Suprapubic skin (tissue), 4 donors: ENCODE measurements at regions not wholly inside any gene's neighbourhood (a gene's known extent, or its start where the extent isn't known, plus 50 kb on each side); places are given as distances from the start of the nearest gene placed in this dataset.

Experiments used
- DNase-seq, 2 donors: peaks; one replicate each; pipeline ENCODE4 v3.0.0-alpha.2; 2019; ENCODE audit warnings: low spot score in 2 of 2
- H3K27ac ChIP-seq: fragments of 200-600 bp; sonication (generic); one replicate; pipeline ENCODE4 v1.5.1; 2019
- H3K27me3 ChIP-seq: fragments of 200-600 bp; sonication (generic); one replicate; pipeline ENCODE4 v1.5.1; 2019
- H3K36me3 ChIP-seq: fragments of 200-600 bp; sonication (generic); one replicate; pipeline ENCODE4 v1.5.1; 2019
- H3K4me1 ChIP-seq: fragments of 200-600 bp; sonication (generic); one replicate; pipeline ENCODE4 v1.5.1; 2019
- H3K4me3 ChIP-seq: fragments of 200-600 bp; sonication (generic); one replicate; pipeline ENCODE4 v1.5.1; 2019; ENCODE audit warnings: mild to moderate bottlenecking
- H3K9me3 ChIP-seq: fragments of 200-600 bp; sonication (generic); one replicate; pipeline ENCODE4 v1.5.1; 2019
- CTCF ChIP-seq, 2 donors: fragments of 200-600 bp in 1 of 2; fragments of 450-650 bp in 1 of 2; sonication (generic) in 1 of 2; IDR thresholded peaks; one replicate each; pipeline ENCODE4 v1.5.1; 2016 to 2019; ENCODE audit warnings: antibody characterized with exemption in 2 of 2, mild to moderate bottlenecking in 1 of 2, moderate library complexity in 1 of 2
- EP300 ChIP-seq: sonication (generic); formaldehyde crosslinking; IDR thresholded peaks from one replicate; pipeline ENCODE4 v1.6.1; 2017; ENCODE audit warnings: antibody characterized with exemption
- POLR2A ChIP-seq, 2 donors: fragments of 450-650 bp; IDR thresholded peaks; one replicate each; pipeline ENCODE4 v1.6.1; 2017; ENCODE audit warnings: antibody characterized with exemption in 2 of 2, mild to moderate bottlenecking in 2 of 2, moderate library complexity in 2 of 2
- POLR2AphosphoS5 ChIP-seq, 3 donors: sonication (generic); formaldehyde crosslinking; IDR thresholded peaks; one replicate each; pipeline ENCODE4 v1.6.1; 2017; ENCODE audit warnings: antibody characterized with exemption in 3 of 3
- WGBS: methylation state at CpG from one replicate; pipeline ENCODE4 v1.1.5; 2018; 5-methylcytosine and 5-hydroxymethylcytosine counted together

- Histone ChIP-seq H3K4me3 (no peak overlapping the region), H3K9me3 (no peaks in the 10 kb centered on the region), H3K4me1 (peaks cover 17% of the 10 kb centered on the region), H3K36me3 (no peaks in the 10 kb centered on the region), H3K27me3 (no peaks in the 10 kb centered on the region), H3K27ac (no peak overlapping the region)
- WGBS = 68% methylated on average over 4 of the region's 4 CpGs
- TF ChIP-seq CTCF (IDR thresholded peaks at IDR 0.05) = no peak
- no peak for TF ChIP-seq POLR2AphosphoS5 (IDR thresholded peaks at IDR 0.05)
- TF ChIP-seq EP300 = no peak
- TF ChIP-seq POLR2A (IDR thresholded peaks at IDR 0.05) = no peak
- DNase-seq = no peak
Measured at GRCh38 chr5:167812871-167813270, 478.6 kb upstream of the WWC1 start.

DNA sequence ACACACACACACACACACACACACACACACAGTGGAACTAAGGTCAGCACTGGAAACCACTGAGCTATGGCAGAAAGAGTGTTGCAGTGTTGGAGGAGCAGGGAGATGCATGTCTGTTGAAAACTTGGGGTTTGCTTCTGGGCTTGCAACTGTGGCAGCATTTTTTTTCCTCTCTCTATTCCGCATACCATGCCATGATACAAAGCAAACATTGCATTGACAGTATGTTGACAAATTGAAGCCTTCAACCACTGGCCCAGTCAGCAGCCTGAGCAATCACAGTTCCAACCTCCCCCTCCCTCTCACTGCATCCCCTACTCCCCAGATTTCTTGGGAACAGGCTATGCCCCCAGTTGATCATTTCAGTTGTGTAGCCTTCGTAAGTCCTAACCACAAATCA, 478.1 kb upstream of the WWC1 start:
- Histone ChIP-seq H3K27ac (no peak overlapping the region), H3K36me3 (no peaks in the 10 kb centered on the region), H3K4me3 (no peak overlapping the region), H3K27me3 (no peaks in the 10 kb centered on the region), H3K9me3 (no peaks in the 10 kb centered on the region), H3K4me1 (peaks cover 17% of the 10 kb centered on the region)
- no peak for TF ChIP-seq EP300
- TF ChIP-seq CTCF (IDR thresholded peaks at IDR 0.05) = no peak
- no peak for TF ChIP-seq POLR2A (IDR thresholded peaks at IDR 0.05)
- TF ChIP-seq POLR2AphosphoS5 (IDR thresholded peaks at IDR 0.05) = no peak
- no peak for DNase-seq
- WGBS = 90% methylated on average over 2 of the region's 2 CpGs

- Histone ChIP-seq H3K27me3 (no peaks in the 10 kb centered on the region), H3K9me3 (no peaks in the 10 kb centered on the region), H3K27ac (no peak overlapping the region), H3K4me3 (no peak overlapping the region), H3K4me1 (peaks cover 18% of the 10 kb centered on the region), H3K36me3 (no peaks in the 10 kb centered on the region)
- 72% methylated on average over 6 of the region's 6 CpGs for WGBS
- no peak for DNase-seq
- TF ChIP-seq POLR2AphosphoS5 (IDR thresholded peaks at IDR 0.05) (no peak), EP300 (no peak), POLR2A (IDR thresholded peaks at IDR 0.05) (no peak), CTCF (IDR thresholded peaks at IDR 0.05) (no peak)
Measured at GRCh38 chr5:167814040-167814439, 477.4 kb upstream of the WWC1 start.

- DNase-seq = no peak
- peak overlapping the region; percentile 73 for H3K27ac ChIP-seq
- WGBS = 46% methylated on average over 4 of the region's 4 CpGs
Measured at GRCh38 chr5:167814828-167815227, 476.6 kb upstream of the WWC1 start.

GRCh38 chr5:167816354-167816753, 475.1 kb upstream of the WWC1 start:
- H3K4me1 ChIP-seq = peaks cover 34% of the 10 kb centered on the region
- H3K4me3 ChIP-seq = no peak overlapping the region
- 39% methylated on average over 3 of the region's 3 CpGs for WGBS

More at GRCh38 chr5:167814828-167815227, 476.6 kb upstream of the WWC1 start:
- H3K9me3 ChIP-seq = no peaks in the 10 kb centered on the region
- H3K27me3 ChIP-seq = no peaks in the 10 kb centered on the region
- peaks cover 24% of the 10 kb centered on the region for H3K4me1 ChIP-seq
- no peaks in the 10 kb centered on the region for H3K36me3 ChIP-seq
- no peak for TF ChIP-seq CTCF (IDR thresholded peaks at IDR 0.05)
- no peak for TF ChIP-seq POLR2AphosphoS5 (IDR thresholded peaks at IDR 0.05)
- no peak overlapping the region for H3K4me3 ChIP-seq

More at GRCh38 chr5:167816354-167816753, 475.1 kb upstream of the WWC1 start:
- Histone ChIP-seq H3K27me3 (no peaks in the 10 kb centered on the region), H3K36me3 (no peaks in the 10 kb centered on the region), H3K27ac (peak overlapping the region; percentile 73), H3K9me3 (no peaks in the 10 kb centered on the region)
- DNase-seq = no peak
- no peak for TF ChIP-seq POLR2A (IDR thresholded peaks at IDR 0.05)
- no peak for TF ChIP-seq EP300
- TF ChIP-seq CTCF (IDR thresholded peaks at IDR 0.05) = no peak
- TF ChIP-seq POLR2AphosphoS5 (IDR thresholded peaks at IDR 0.05) = no peak
